ENCODE measurements at regions not wholly inside any gene's neighbourhood (a gene's known extent, or its start where the extent isn't known, plus 50 kb on each side); places are given as distances from the start of the nearest gene placed in this dataset.

- no peak for DNase-seq
These were observed 51.2 kb upstream of the RNF144B start for GRCh38 chr6:18335948-18336347.

- DNase-seq: no peak
These were observed 52.9 kb upstream of the RNF144B start for GRCh38 chr6:18334251-18334650.

GRCh38 chr6:18330548-18331081 is 56.5 kb upstream of the RNF144B start:
- no peak for DNase-seq

GRCh38 chr6:18329776-18330175 is 57.4 kb upstream of the RNF144B start:
- no peak for DNase-seq

- no peak for DNase-seq
These were observed 58.6 kb upstream of the RNF144B start for GRCh38 chr6:18328540-18328939.

- no peak for DNase-seq
These were observed 59.1 kb upstream of the RNF144B start for GRCh38 chr6:18328070-18328469.

- no peak for DNase-seq
These were observed 59.5 kb upstream of the RNF144B start for GRCh38 chr6:18327626-18328025.

GRCh38 chr6:18326980-18327379 is 60.2 kb upstream of the RNF144B start:
- DNase-seq: no peak

GRCh38 chr6:18326001-18326400 is 61.1 kb upstream of the RNF144B start:
- DNase-seq: no peak

GRCh38 chr6:18324706-18325042 is 60.3 kb upstream of the DEK start:
- DNase-seq: no peak

GRCh38 chr6:18323935-18324705 is 59.8 kb upstream of the DEK start:
- peak; percentile 36 for DNase-seq

GRCh38 chr6:18317850-18318249 is 53.5 kb upstream of the DEK start:
- no peak for DNase-seq

- DNase-seq: no peak
These were observed 50.1 kb upstream of the DEK start for GRCh38 chr6:18314317-18314997.
